Neural cell (in vitro differentiated cells): ENCODE measurements at regions not wholly inside any gene's neighbourhood (a gene's known extent, or its start where the extent isn't known, plus 50 kb on each side); places are given as distances from the start of the nearest gene placed in this dataset.

Experiments used
- H2AFZ ChIP-seq: fragments of 200-600, 300-800 bp; sonication (generic), shearing (Covaris generic); 2 replicates; pipeline ENCODE4 v1.6.0; 2014; ENCODE audit warnings: low read depth, mild to moderate bottlenecking, antibody characterized with exemption, low read length, moderate library complexity
- H3F3A ChIP-seq: fragments of 200-600 bp; shearing (Covaris generic); 2 replicates; pipeline ENCODE4 v1.6.1; 2016; ENCODE audit warnings: mild to moderate bottlenecking, moderate library complexity, mixed read lengths, antibody characterized with exemption, low read length; ENCODE audit not compliant: insufficient read depth, poor library complexity, severe bottlenecking
- H3K27ac ChIP-seq: fragments of 200-600, 300-800 bp; sonication (generic), shearing (Covaris generic); 2 replicates; pipeline ENCODE4 v1.5.1; 2014; ENCODE audit warnings: mild to moderate bottlenecking, low read length, moderate library complexity
- H3K27me3 ChIP-seq: fragments of 300-800, 200-600 bp; sonication (generic), shearing (Covaris generic); 2 replicates; pipeline ENCODE4 v1.6.0; 2014; ENCODE audit warnings: mild to moderate bottlenecking, low read depth, low read length, moderate library complexity; ENCODE audit not compliant: insufficient read depth
- H3K36me3 ChIP-seq: fragments of 300-800, 200-600 bp; sonication (generic), shearing (Covaris generic); 2 replicates; pipeline ENCODE4 v1.5.1; 2014; ENCODE audit warnings: mild to moderate bottlenecking, antibody characterized with exemption, low read length, moderate library complexity; ENCODE audit not compliant: insufficient read depth
- H3K4me2 ChIP-seq: fragments of 300-800, 200-600 bp; sonication (generic), shearing (Covaris generic); 2 replicates; pipeline ENCODE4 v1.6.0; 2014; ENCODE audit warnings: mild to moderate bottlenecking, low read length
- H3K4me3 ChIP-seq: fragments of 300-800, 200-600 bp; sonication (generic), shearing (Covaris generic); 2 replicates; pipeline ENCODE4 v1.5.1; 2014; ENCODE audit warnings: mild to moderate bottlenecking, low read length, moderate library complexity
- H3K79me2 ChIP-seq: fragments of 200-600 bp; shearing (Covaris generic); replicated peaks from 2 replicates; pipeline ENCODE4 v1.6.0; 2014; ENCODE audit warnings: mild to moderate bottlenecking, low read length, moderate library complexity; ENCODE audit not compliant: insufficient read depth
- H3K9ac ChIP-seq: fragments of 300-800, 200-600 bp; sonication (generic), shearing (Covaris generic); 2 replicates; pipeline ENCODE4 v1.6.1; 2016; ENCODE audit warnings: mild to moderate bottlenecking, low read length, mixed read lengths
- H3K9me2 ChIP-seq: fragments of 200-600 bp; shearing (Covaris generic); 2 replicates; pipeline ENCODE4 v1.6.1; 2016; ENCODE audit warnings: mild to moderate bottlenecking, low read length, mixed read lengths; ENCODE audit not compliant: insufficient read depth
- H3K9me3 ChIP-seq: fragments of 200-600, 300-800 bp; sonication (generic), shearing (Covaris generic); 2 replicates; pipeline ENCODE4 v1.6.1; 2016; ENCODE audit warnings: mild to moderate bottlenecking, mixed run types, low read length, moderate library complexity, mixed read lengths
- H4K20me1 ChIP-seq: fragments of 200-600 bp; shearing (Covaris generic); 2 replicates; pipeline ENCODE4 v1.6.1; 2016; ENCODE audit warnings: mild to moderate bottlenecking, mixed run types; ENCODE audit not compliant: insufficient read depth
- EP300 ChIP-seq: fragments of 450-650 bp; conservative IDR thresholded peaks from 2 replicates; pipeline ENCODE4 v1.6.1; 2014; ENCODE audit warnings: antibody characterized with exemption, mild to moderate bottlenecking, moderate library complexity; ENCODE audit not compliant: poor library complexity, severe bottlenecking
- EZH2 ChIP-seq: fragments of 200-600, 300-800 bp; shearing (Covaris generic), sonication (generic); IDR thresholded peaks from 2 replicates; pipeline ENCODE4 v1.6.1; 2014; ENCODE audit warnings: antibody characterized with exemption, low read length, borderline replicate concordance, mild to moderate bottlenecking; ENCODE audit not compliant: insufficient read depth, poor library complexity, severe bottlenecking
- MXI1 ChIP-seq: fragments of 450-650 bp; conservative IDR thresholded peaks from 2 replicates; pipeline ENCODE4 v1.6.1; 2014; ENCODE audit warnings: antibody characterized with exemption, mild to moderate bottlenecking; ENCODE audit not compliant: poor library complexity, severe bottlenecking
- POLR2AphosphoS5 ChIP-seq: IDR thresholded peaks from 2 replicates; pipeline ENCODE4 v1.6.1; 2012
- RAD21 ChIP-seq: fragments of 450-650 bp; conservative IDR thresholded peaks from 2 replicates; pipeline ENCODE4 v1.6.1; 2014; ENCODE audit warnings: antibody characterized with exemption, mild to moderate bottlenecking, moderate library complexity
- REST ChIP-seq: IDR thresholded peaks from 2 replicates; pipeline ENCODE4 v1.6.1; 2012; ENCODE audit warnings: borderline replicate concordance
- SMC3 ChIP-seq: fragments of 450-650 bp; conservative IDR thresholded peaks from 2 replicates; pipeline ENCODE4 v1.6.1; 2014; ENCODE audit warnings: antibody characterized with exemption, mild to moderate bottlenecking, moderate library complexity; ENCODE audit not compliant: poor library complexity
- TAF1 ChIP-seq: IDR thresholded peaks from 2 replicates; pipeline ENCODE4 v1.6.1; 2012; ENCODE audit warnings: low read depth
- TF ChIP-seq, protein P1 (sequence below): fragments of 450-650 bp; IDR thresholded peaks from 2 replicates; pipeline ENCODE4 v1.5.1; 2014; ENCODE audit warnings: antibody characterized with exemption, mild to moderate bottlenecking, moderate library complexity; ENCODE audit not compliant: poor library complexity, severe bottlenecking

- Histone ChIP-seq H3K9ac (no peak overlapping the region), H4K20me1 (no peaks in the 10 kb centered on the region), H3K9me3 (no peaks in the 10 kb centered on the region), H3F3A (no peaks in the 10 kb centered on the region), H3K79me2 (no peaks in the 10 kb centered on the region), H3K27ac (no peak overlapping the region), H3K4me2 (no peak overlapping the region), H3K9me2 (no peaks in the 10 kb centered on the region), H3K4me3 (no peak overlapping the region), H2AFZ (no peak overlapping the region), H3K36me3 (no peaks in the 10 kb centered on the region), H3K27me3 (no peaks in the 10 kb centered on the region)
- TF ChIP-seq EZH2 (no peak), REST (no peak), MXI1 (no peak), POLR2AphosphoS5 (no peak), RAD21 (no peak), TAF1 (no peak), EP300 (no peak), SMC3 (no peak)
- TF ChIP-seq, protein P1, sequence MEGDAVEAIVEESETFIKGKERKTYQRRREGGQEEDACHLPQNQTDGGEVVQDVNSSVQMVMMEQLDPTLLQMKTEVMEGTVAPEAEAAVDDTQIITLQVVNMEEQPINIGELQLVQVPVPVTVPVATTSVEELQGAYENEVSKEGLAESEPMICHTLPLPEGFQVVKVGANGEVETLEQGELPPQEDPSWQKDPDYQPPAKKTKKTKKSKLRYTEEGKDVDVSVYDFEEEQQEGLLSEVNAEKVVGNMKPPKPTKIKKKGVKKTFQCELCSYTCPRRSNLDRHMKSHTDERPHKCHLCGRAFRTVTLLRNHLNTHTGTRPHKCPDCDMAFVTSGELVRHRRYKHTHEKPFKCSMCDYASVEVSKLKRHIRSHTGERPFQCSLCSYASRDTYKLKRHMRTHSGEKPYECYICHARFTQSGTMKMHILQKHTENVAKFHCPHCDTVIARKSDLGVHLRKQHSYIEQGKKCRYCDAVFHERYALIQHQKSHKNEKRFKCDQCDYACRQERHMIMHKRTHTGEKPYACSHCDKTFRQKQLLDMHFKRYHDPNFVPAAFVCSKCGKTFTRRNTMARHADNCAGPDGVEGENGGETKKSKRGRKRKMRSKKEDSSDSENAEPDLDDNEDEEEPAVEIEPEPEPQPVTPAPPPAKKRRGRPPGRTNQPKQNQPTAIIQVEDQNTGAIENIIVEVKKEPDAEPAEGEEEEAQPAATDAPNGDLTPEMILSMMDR: no peak
Measured at GRCh38 chr9:16043756-16044578, 491.1 kb downstream of the CCDC171 start.

- H4K20me1 ChIP-seq: no peaks in the 10 kb centered on the region
- no peak overlapping the region for H2AFZ ChIP-seq
- no peaks in the 10 kb centered on the region for H3K9me2 ChIP-seq
- H3K27ac ChIP-seq: no peak overlapping the region
- no peaks in the 10 kb centered on the region for H3F3A ChIP-seq
- no peaks in the 10 kb centered on the region for H3K27me3 ChIP-seq
- no peak for TF ChIP-seq SMC3
- no peak overlapping the region for H3K9ac ChIP-seq
- H3K4me2 ChIP-seq: no peak overlapping the region
- H3K36me3 ChIP-seq: no peaks in the 10 kb centered on the region
- no peak overlapping the region for H3K4me3 ChIP-seq
- no peaks in the 10 kb centered on the region for H3K9me3 ChIP-seq
- no peaks in the 10 kb centered on the region for H3K79me2 ChIP-seq
Measured at GRCh38 chr9:16044579-16044881, 491.7 kb downstream of the CCDC171 start.
